Endothelial cell of umbilical vein (primary cell): ENCODE measurements at regions not wholly inside any gene's neighbourhood (a gene's known extent, or its start where the extent isn't known, plus 50 kb on each side); places are given as distances from the start of the nearest gene placed in this dataset.

Source experiments
- BruUV-seq: library from RNA; stranded (reverse); fragments of 400-500 nt; replicated peaks from 2 replicates; lab custom pipeline; 2021; lab: Mats Ljungman, UMichigan
- CTCF ChIA-PET: fragments of 300-600, 350-600 bp; sonication (Branson Sonifier 250); formaldehyde crosslinking; loops from one replicate; lab custom pipeline; 2021; ENCODE audit warnings: antibody characterized with exemption, inconsistent platforms; lab: Charles Lee
- POLR2A ChIA-PET: fragments of 300-600, 350-600 bp; sonication (Branson Sonifier 250); formaldehyde crosslinking; loops from one replicate; lab custom pipeline; 2021; ENCODE audit warnings: antibody characterized with exemption, inconsistent platforms; lab: Charles Lee
- DNase-seq: peaks from one replicate; pipeline ENCODE4 v3.0.0-alpha.2; 2011; ENCODE audit warnings: low read depth, low spot score
- FAIRE-seq: peaks from 2 replicates; lab custom pipeline; 2011; peaks lifted over from hg19 to GRCh38; lab: Jason Lieb, UNC
- H2AFZ ChIP-seq: 2 replicates; pipeline ENCODE4 v1.6.0; 2012; ENCODE audit warnings: low read depth, low read length, control low read depth, inconsistent platforms
- H3K27ac ChIP-seq: 2 replicates; pipeline ENCODE4 v1.5.1; 2011; ENCODE audit warnings: low read depth, mild to moderate bottlenecking, control low read depth, low read length, moderate library complexity; ENCODE audit not compliant: insufficient read depth
- H3K27me3 ChIP-seq, 2 experiments: 2 replicates each; pipeline versions ENCODE4 v1.6.0 to v1.6.1; 2011; ENCODE audit warnings: low read length in 2 of 2, mixed read lengths in 1 of 2; ENCODE audit not compliant: control insufficient read depth in 2 of 2, insufficient read depth in 2 of 2
- H3K36me3 ChIP-seq, 2 experiments: 2 replicates in 1 of 2; 3 replicates in 1 of 2; pipeline ENCODE4 v1.5.1; 2011; ENCODE audit warnings: low read length in 2 of 2, mild to moderate bottlenecking in 1 of 2, moderate library complexity in 1 of 2; ENCODE audit not compliant: control insufficient read depth in 2 of 2, insufficient read depth in 2 of 2; ENCODE audit errors: extremely low read depth in 1 of 2
- H3K4me1 ChIP-seq: 3 replicates; pipeline ENCODE4 v1.5.1; 2011; ENCODE audit warnings: mild to moderate bottlenecking, low read length; ENCODE audit not compliant: control insufficient read depth, insufficient read depth; ENCODE audit errors: extremely low read depth
- H3K4me2 ChIP-seq: 2 replicates; pipeline ENCODE4 v1.6.1; 2011; ENCODE audit warnings: low read length, control low read depth, mixed read lengths; ENCODE audit not compliant: insufficient read depth
- H3K4me3 ChIP-seq, 3 experiments: fragments of 200-600 bp in 1 of 3; sonication (generic), shearing (Covaris generic) in 1 of 3; replicated peaks in 1 of 3; 2 replicates each; pipeline ENCODE4 v1.5.1; 2011 to 2016; ENCODE audit warnings: control low read depth in 3 of 3, low read length in 3 of 3, mild to moderate bottlenecking in 2 of 3, inconsistent platforms in 1 of 3, low read depth in 1 of 3, moderate library complexity in 1 of 3; ENCODE audit not compliant: insufficient read depth in 1 of 3
- H3K79me2 ChIP-seq: 2 replicates; pipeline ENCODE4 v1.6.0; 2012; ENCODE audit warnings: low read length, inconsistent platforms; ENCODE audit not compliant: control insufficient read depth, insufficient read depth
- H3K9ac ChIP-seq: replicated peaks from 2 replicates; pipeline ENCODE3; 2011; ENCODE audit warnings: low read length, control low read depth; ENCODE audit not compliant: insufficient read depth; ENCODE audit errors: extremely low read depth
- H3K9me1 ChIP-seq: replicated peaks from 3 replicates; pipeline ENCODE4 v1.6.0; 2011; ENCODE audit warnings: mild to moderate bottlenecking, low read length; ENCODE audit not compliant: control insufficient read depth, insufficient read depth; ENCODE audit errors: extremely low read depth
- H3K9me3 ChIP-seq: replicated peaks from 2 replicates; pipeline ENCODE4 v1.5.1; 2012; ENCODE audit warnings: low read length, inconsistent platforms; ENCODE audit not compliant: control insufficient read depth, insufficient read depth
- H4K20me1 ChIP-seq: replicated peaks from 2 replicates; pipeline ENCODE3; 2011; ENCODE audit warnings: mild to moderate bottlenecking, low read length; ENCODE audit not compliant: control insufficient read depth, insufficient read depth; ENCODE audit errors: extremely low read depth
- EZH2 ChIP-seq: IDR thresholded peaks from 2 replicates; pipeline ENCODE4 v1.6.1; 2012; ENCODE audit warnings: borderline replicate concordance, low read depth, mild to moderate bottlenecking, moderate library complexity, low read length, inconsistent platforms; ENCODE audit not compliant: severe bottlenecking
- FOS ChIP-seq: IDR thresholded peaks from 2 replicates; pipeline ENCODE4 v1.6.1; 2011; ENCODE audit warnings: mild to moderate bottlenecking, low read length, moderate library complexity, borderline replicate concordance; ENCODE audit not compliant: insufficient read depth
- GATA2 ChIP-seq: IDR thresholded peaks from 2 replicates; pipeline ENCODE4 v1.7.0; 2011; ENCODE audit warnings: low read depth, mild to moderate bottlenecking, moderate library complexity, mixed read lengths, low read length; ENCODE audit not compliant: insufficient read length, insufficient read depth
- JUN ChIP-seq: IDR thresholded peaks from 2 replicates; pipeline ENCODE4 v1.6.1; 2011; ENCODE audit warnings: borderline replicate concordance, low read depth; ENCODE audit not compliant: insufficient read length, insufficient read depth
- MAX ChIP-seq: IDR thresholded peaks from 2 replicates; pipeline ENCODE4 v1.6.1; 2011; ENCODE audit not compliant: insufficient read depth, insufficient read length
- MYC ChIP-seq: IDR thresholded peaks from one replicate; pipeline ENCODE4 v1.6.1; 2011; ENCODE audit warnings: mild to moderate bottlenecking, low read depth, low read length
- POLR2A ChIP-seq: IDR thresholded peaks from 2 replicates; pipeline ENCODE4 v1.6.1; 2012; ENCODE audit warnings: low read depth, mild to moderate bottlenecking, control low read depth, low read length
- POLR2AphosphoS5 ChIP-seq: IDR thresholded peaks from 2 replicates; pipeline ENCODE4 v1.6.1; 2012; ENCODE audit warnings: low read depth, mild to moderate bottlenecking, control low read depth, low read length, moderate library complexity; ENCODE audit not compliant: insufficient read depth
- dilution Hi-C: fragments of 300-500 bp; cut with MboI; formaldehyde crosslinking; loops from one replicate; pipeline ENCODE4 v1.15.0; 2019; ENCODE audit warnings: low sequenced_read_pairs; ENCODE audit not compliant: extremely low pct_ligation_motif_present
- intact Hi-C: fragments of 100-400 bp; cut with micrococcal nuclease; formaldehyde crosslinking; loops from one replicate; pipeline ENCODE4 v1.10.0; 2022
- TF ChIP-seq, protein P1 (sequence below), 2 donors: IDR thresholded peaks; 1 replicate in 1 of 2; 2 replicates in 1 of 2; pipeline ENCODE4 v1.5.1; 2011; ENCODE audit warnings: low read length in 2 of 2, mild to moderate bottlenecking in 2 of 2, moderate library complexity in 2 of 2, control low read depth in 1 of 2, inconsistent platforms in 1 of 2, low read depth in 1 of 2; ENCODE audit not compliant: insufficient read depth in 1 of 2; ENCODE audit errors: extremely low read depth in 1 of 2

- dilution Hi-C loops, result no loop called here
- H3K27ac ChIP-seq, result no peak overlapping the region
- TF ChIP-seq JUN (no peak), POLR2AphosphoS5 (no peak), POLR2A (no peak), GATA2 (no peak), FOS (no peak), MYC (no peak), EZH2 (no peak), MAX (no peak)
- TF ChIP-seq, protein P1, sequence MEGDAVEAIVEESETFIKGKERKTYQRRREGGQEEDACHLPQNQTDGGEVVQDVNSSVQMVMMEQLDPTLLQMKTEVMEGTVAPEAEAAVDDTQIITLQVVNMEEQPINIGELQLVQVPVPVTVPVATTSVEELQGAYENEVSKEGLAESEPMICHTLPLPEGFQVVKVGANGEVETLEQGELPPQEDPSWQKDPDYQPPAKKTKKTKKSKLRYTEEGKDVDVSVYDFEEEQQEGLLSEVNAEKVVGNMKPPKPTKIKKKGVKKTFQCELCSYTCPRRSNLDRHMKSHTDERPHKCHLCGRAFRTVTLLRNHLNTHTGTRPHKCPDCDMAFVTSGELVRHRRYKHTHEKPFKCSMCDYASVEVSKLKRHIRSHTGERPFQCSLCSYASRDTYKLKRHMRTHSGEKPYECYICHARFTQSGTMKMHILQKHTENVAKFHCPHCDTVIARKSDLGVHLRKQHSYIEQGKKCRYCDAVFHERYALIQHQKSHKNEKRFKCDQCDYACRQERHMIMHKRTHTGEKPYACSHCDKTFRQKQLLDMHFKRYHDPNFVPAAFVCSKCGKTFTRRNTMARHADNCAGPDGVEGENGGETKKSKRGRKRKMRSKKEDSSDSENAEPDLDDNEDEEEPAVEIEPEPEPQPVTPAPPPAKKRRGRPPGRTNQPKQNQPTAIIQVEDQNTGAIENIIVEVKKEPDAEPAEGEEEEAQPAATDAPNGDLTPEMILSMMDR (IDR thresholded peaks at IDR 0.05; ENCODE audit: extremely low read depth in 1 of 2, insufficient read depth in 1 of 2, low read depth in 1 of 2, low read length in 2 of 2), result no peak
- peaks cover 4 to 6% of the 10 kb centered on the region in 2 experiments for H3K27me3 ChIP-seq
- no peak for FAIRE-seq
- no TSS peak for BruUV-seq
- POLR2A ChIA-PET, result no interaction called here
- H3K4me3 ChIP-seq, result no peak overlapping the region
- no peaks in the 10 kb centered on the region for H3K36me3 ChIP-seq
- intact Hi-C loops, result no loop called here
- H3K9me1 ChIP-seq, result no peaks in the 10 kb centered on the region
- no peaks in the 10 kb centered on the region for H3K79me2 ChIP-seq
- H3K4me1 ChIP-seq, result no peaks in the 10 kb centered on the region
- CTCF ChIA-PET, result interaction anchor here (1.0 to 1.3 kb wide), 2 partner anchors 12 to 442 kb away, joined by 3 to 5 read pairs; no protein-coding TSS in a partner anchor
- H4K20me1 ChIP-seq, result no peaks in the 10 kb centered on the region
- no peak overlapping the region for H2AFZ ChIP-seq
- H3K4me2 ChIP-seq, result no peak overlapping the region
- H3K9me3 ChIP-seq, result no peaks in the 10 kb centered on the region
- no peak for DNase-seq
- no peak overlapping the region for H3K9ac ChIP-seq
These were observed 172.9 kb downstream of the SPRY1 start for GRCh38 chr4:123569541-123569940.
